HG03025 (cell line): ENCODE measurements at regions not wholly inside any gene's neighbourhood (a gene's known extent, or its start where the extent isn't known, plus 50 kb on each side); places are given as distances from the start of the nearest gene placed in this dataset.

Source experiments
- ATAC-seq: cut with Tn5 transposase; IDR thresholded peaks from one replicate; pipeline ENCODE4 v1.9.1; 2021; ENCODE audit warnings: mild to moderate bottlenecking, moderate library complexity; ENCODE audit not compliant: unreplicated experiment, low FRiP score

- peak; percentile 59 for ATAC-seq
These were observed 685.5 kb downstream of the KCTD8 start for GRCh38 chr4:43763029-43763610.

- ATAC-seq, result no peak
These were observed 683.1 kb downstream of the KCTD8 start for GRCh38 chr4:43765514-43765913.

DNA sequence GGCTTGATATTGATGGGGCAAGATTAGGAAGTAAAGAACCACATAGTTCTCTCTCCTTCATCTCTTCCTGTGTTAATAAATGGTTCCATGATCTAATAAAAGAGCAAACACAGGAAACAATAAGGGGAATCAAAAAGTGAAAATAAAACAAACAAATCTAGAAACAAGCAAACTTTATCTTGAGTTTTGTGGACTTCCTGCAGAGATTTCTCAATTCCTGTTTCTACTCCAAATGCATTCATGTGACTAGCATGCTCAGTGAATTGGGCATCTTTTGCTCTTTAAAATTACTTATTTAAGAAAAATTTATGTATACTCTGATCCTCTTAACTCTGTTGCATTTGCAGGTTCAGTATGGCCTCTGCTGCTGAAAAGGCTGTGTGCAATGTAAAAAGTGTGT is 682.0 kb downstream of the KCTD8 start:
- peak; percentile 64 for ATAC-seq

DNA sequence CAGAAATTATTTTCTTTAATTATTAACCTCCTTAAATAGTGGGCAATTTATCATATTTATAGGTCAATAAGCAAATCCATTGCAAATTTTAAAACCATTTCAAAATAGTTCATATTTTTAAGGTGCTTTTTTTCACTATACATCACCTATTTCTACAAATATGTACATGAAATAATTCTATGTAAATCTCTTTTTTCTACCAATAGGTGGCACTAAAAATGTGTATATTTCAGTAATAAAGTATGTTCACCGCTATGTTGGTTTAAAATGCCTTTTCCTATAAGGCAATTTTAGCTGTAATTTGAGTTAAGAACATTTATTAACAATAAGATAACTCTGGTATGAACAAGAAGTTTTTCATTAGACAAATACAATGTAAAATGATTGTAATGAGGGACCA is 672.2 kb downstream of the KCTD8 start:
- ATAC-seq, result no peak

- peak; percentile 67 for ATAC-seq
These were observed 670.3 kb downstream of the KCTD8 start for GRCh38 chr4:43778187-43778915.

DNA sequence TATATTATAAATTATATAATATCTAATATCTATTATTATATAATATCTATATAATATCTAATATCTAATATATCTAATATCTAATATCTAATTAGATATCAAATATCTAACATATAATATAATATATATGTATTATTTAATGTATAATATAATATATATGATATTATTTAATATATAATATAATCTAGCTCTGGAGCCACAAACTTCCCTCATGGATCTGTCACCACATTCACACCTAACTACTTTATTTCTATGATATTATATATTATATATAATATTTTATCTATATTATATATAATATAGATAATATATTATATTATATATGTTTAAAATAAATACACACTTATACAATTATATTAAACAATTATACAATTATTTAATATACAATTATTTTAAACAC is 667.5 kb downstream of the KCTD8 start:
- no peak for ATAC-seq

- ATAC-seq, result no peak
These were observed 666.2 kb downstream of the KCTD8 start for GRCh38 chr4:43782391-43782790.

GRCh38 chr4:43816116-43816515 is 632.5 kb downstream of the KCTD8 start:
- ATAC-seq, result no peak

DNA sequence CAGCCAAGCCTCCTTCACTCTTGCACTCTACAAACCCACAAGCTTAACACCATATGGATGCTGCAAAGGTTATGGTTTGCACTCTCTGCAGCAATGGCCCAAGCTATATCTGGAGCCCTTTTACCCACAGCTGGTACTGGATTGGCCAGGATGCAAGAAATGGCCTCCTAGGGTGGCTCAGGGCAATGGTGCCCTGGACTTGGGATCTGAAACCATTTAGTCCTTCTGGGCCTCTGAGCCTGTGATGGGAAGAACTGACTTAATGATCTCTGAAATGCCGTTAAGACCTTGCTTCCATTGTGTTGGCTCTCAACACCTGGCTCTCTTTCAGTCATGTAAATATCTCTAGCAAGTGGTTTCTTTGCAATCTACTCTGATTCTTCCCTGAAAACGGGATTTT is 626.0 kb downstream of the KCTD8 start:
- no peak for ATAC-seq

- ATAC-seq, result no peak
These were observed 612.7 kb downstream of the KCTD8 start for GRCh38 chr4:43835869-43836268.

GRCh38 chr4:43837171-43837570 is 611.4 kb downstream of the KCTD8 start:
- ATAC-seq, result no peak

- ATAC-seq, result no peak
These were observed 611.0 kb downstream of the KCTD8 start for GRCh38 chr4:43837604-43838003.

GRCh38 chr4:43842594-43842993 is 606.0 kb downstream of the KCTD8 start:
- ATAC-seq, result no peak

GRCh38 chr4:43843501-43843900 is 605.1 kb downstream of the KCTD8 start:
- no peak for ATAC-seq

- ATAC-seq, result no peak
These were observed 602.5 kb downstream of the KCTD8 start for GRCh38 chr4:43846111-43846587.

DNA sequence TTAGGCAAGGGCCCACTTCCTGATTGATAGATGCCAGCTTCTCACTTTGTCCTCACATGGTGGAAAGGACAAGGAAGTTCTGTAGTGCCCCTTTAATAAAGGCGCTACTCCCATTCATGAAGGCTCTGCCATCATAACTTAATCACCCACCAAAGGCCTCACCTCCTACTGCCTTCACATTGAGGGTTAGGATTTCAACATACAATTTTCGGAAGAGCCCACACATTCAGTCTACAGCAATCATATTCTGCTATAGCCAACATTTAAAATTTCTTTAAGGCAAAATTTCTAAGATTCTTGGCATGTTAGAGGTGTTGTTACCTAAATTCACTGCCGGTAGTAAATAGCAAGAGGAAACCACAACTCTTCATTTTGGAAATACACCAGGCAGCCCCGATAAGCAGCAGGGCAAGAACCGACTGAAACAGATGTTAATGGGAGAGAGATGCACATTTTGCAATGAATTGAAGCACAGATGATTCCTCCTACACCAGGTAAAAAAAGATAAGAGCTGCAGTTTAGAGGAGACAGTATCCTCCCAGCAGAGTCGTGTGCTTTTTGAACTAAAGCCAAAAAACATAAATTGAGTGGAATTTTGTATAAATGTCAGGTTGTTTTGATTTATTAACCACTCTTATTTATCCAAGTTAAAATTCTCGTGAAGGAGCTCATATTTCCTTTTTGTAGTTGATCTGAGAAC is 594.9 kb downstream of the KCTD8 start:
- no peak for ATAC-seq

DNA sequence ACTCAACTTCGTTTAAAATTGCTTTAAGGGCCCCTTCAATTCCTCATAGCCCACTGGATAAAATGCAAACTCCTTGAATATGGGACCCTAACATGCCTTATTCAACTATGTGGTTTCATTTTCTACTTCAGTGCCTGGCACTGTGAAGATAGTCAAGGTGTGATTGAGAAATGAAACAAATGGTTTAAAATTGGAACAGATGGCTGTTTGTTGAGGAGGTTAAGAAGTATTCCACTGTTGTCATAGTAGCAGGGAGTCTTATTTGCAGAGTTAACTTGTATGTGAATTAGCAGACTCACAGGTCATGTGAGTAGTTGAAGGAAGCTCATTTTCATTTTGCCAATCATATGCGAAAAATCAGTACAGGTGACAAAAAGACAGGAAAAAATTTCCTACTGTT is 593.3 kb downstream of the KCTD8 start:
- no peak for ATAC-seq

GRCh38 chr4:43864616-43865146 is 583.9 kb downstream of the KCTD8 start:
- ATAC-seq, result no peak

DNA sequence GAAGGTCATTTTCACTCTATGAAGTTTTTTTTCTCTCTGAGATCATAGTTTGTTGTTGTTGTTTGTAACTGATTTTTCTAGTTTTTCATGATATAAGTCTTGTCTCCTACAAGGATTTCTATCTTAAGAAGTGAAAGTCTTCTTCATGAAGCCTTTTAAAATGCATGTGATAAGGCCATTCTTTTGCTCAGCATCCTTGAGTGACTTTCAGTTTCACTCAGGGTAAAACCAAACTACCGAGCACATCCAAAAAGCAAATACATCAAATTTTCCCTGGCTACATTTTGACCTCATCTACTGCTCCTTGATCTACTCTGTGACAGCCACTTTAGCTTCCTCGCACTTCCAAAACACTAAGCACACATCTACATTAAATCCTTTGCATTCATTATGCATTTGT is 580.7 kb downstream of the KCTD8 start:
- ATAC-seq, result no peak

DNA sequence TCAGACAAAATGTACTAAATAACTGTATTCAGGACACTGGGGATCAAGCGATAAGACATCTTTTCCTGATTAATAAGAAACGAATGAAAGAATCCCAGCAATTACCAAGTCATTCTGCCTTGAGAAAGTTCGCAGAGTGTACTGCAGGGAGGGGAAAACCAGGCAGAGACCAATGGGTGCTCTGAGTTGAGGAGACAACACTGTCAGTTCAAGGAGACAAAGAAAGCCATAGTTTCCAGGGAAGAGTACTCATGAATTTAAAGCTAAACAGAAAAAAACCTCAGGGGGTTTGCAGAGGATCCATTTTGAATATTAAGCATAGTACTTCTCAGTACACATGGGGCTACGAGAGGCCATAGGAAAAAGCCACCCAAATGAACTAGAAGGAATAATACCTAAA is 573.0 kb downstream of the KCTD8 start:
- no peak for ATAC-seq

DNA sequence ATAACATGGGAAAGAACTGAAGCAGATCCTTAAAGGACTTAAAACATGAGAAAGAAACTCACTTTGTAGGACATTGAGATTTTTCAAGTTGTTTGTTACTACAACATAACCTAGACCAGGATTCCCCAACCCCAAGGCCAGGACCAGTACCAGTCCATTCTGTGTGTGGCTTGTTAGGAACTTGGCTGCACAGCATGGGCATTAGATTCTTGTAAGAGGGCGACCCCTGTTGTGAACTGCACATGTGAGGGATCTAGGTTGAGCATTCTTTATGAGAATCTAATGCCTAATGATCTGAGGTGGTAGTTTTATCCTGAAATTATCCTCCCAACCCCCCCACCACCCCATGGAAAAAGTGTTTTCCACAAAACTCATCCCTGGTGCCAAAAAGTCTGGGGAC is 566.1 kb downstream of the KCTD8 start:
- ATAC-seq, result no peak
